B cell (primary cell): ENCODE measurements at regions not wholly inside any gene's neighbourhood (a gene's known extent, or its start where the extent isn't known, plus 50 kb on each side); places are given as distances from the start of the nearest gene placed in this dataset.

Source experiments
- ATAC-seq: fragments of 200-7000 bp; cut with Tn5 transposase; one replicate; pipeline ENCODE4 v1.10.0; 2021; ENCODE audit warnings: low read depth, mild to moderate bottlenecking, moderate number of reproducible peaks, moderate library complexity
- CTCF ChIA-PET: fragments of 350-600 bp; sonication (Branson Sonifier 250); formaldehyde crosslinking; loops from one replicate; lab custom pipeline; 2021; ENCODE audit warnings: antibody characterized with exemption, inconsistent platforms; lab: Charles Lee
- POLR2A ChIA-PET: fragments of 350-600 bp; sonication (Branson Sonifier 250); formaldehyde crosslinking; loops from one replicate; lab custom pipeline; 2021; ENCODE audit warnings: antibody characterized with exemption; lab: Charles Lee
- DNase-seq: peaks from one replicate; pipeline ENCODE4 v3.0.0; 2013
- H2AFZ ChIP-seq: 2 replicates; pipeline ENCODE4 v1.6.1; 2012; ENCODE audit warnings: mild to moderate bottlenecking, low read depth, low read length; ENCODE audit not compliant: insufficient read depth, poor library complexity, severe bottlenecking
- H3K27ac ChIP-seq, 2 donors: 1 replicate in 1 of 2; 2 replicates in 1 of 2; pipeline ENCODE4 v1.5.1; 2012 to 2013; ENCODE audit warnings: low read length in 2 of 2, mild to moderate bottlenecking in 2 of 2, moderate library complexity in 1 of 2
- H3K27me3 ChIP-seq, 4 experiments: fragments of 200-600 bp in 1 of 4; sonication (generic) in 1 of 4; replicated peaks in 1 of 4; 1 replicate in 2 of 4; 2 replicates in 2 of 4; pipeline versions ENCODE4 v1.6.1 to v1.7.0; 2013 to 2016; ENCODE audit warnings: low read length in 3 of 4, mild to moderate bottlenecking in 2 of 4, mixed read lengths in 1 of 4, moderate library complexity in 1 of 4; ENCODE audit not compliant: insufficient read depth in 4 of 4, control insufficient read depth in 3 of 4; ENCODE audit errors: control extremely low read depth in 1 of 4
- H3K36me3 ChIP-seq, 2 experiments: replicated peaks in 1 of 2; 1 replicate in 1 of 2; 2 replicates in 1 of 2; pipeline versions ENCODE4 v1.6.1 to v1.7.1; 2013; ENCODE audit warnings: low read length in 1 of 2; ENCODE audit not compliant: insufficient read depth in 2 of 2, control insufficient read depth in 1 of 2; ENCODE audit errors: control extremely low read depth in 1 of 2, extremely low read depth in 1 of 2
- H3K4me1 ChIP-seq, 2 donors: fragments of 200-600 bp in 1 of 2; sonication (generic) in 1 of 2; 1 replicate in 1 of 2; 2 replicates in 1 of 2; pipeline versions ENCODE4 v1.5.1 to v1.6.1; 2013 to 2017; ENCODE audit warnings: low read length in 2 of 2; ENCODE audit not compliant: control insufficient read depth in 2 of 2, insufficient read depth in 2 of 2
- H3K4me2 ChIP-seq: replicated peaks from 2 replicates; pipeline ENCODE3; 2012; ENCODE audit warnings: mild to moderate bottlenecking, low read depth, low read length; ENCODE audit not compliant: poor library complexity, severe bottlenecking
- H3K4me3 ChIP-seq, 5 experiments: fragments of 200-600 bp in 1 of 5; sonication (generic) in 1 of 5; 1 replicate in 3 of 5; 2 replicates in 2 of 5; pipeline versions ENCODE4 v1.5.1 to v1.7.0; 2011 to 2016; ENCODE audit warnings: low read length in 4 of 5, mild to moderate bottlenecking in 4 of 5, low read depth in 2 of 5, control low read depth in 1 of 5, moderate library complexity in 1 of 5; ENCODE audit not compliant: insufficient read depth in 1 of 5; ENCODE audit errors: control extremely low read depth in 1 of 5, extremely low read depth in 1 of 5
- H3K79me2 ChIP-seq: fragments of 200-600 bp; sonication (generic); one replicate; pipeline ENCODE4 v1.6.0; 2016; ENCODE audit warnings: low read length; ENCODE audit not compliant: control insufficient read depth, insufficient read depth
- H3K9ac ChIP-seq: fragments of 200-600 bp; sonication (generic); 2 replicates; pipeline ENCODE4 v1.6.1; 2017; ENCODE audit warnings: mild to moderate bottlenecking, low read length, moderate library complexity
- H3K9me3 ChIP-seq, 3 donors: one replicate each; pipeline versions ENCODE4 v1.6.1 to v1.7.1; 2013; ENCODE audit warnings: low read length in 2 of 3; ENCODE audit not compliant: control insufficient read depth in 2 of 3, insufficient read depth in 1 of 3; ENCODE audit errors: control extremely low read depth in 1 of 3
- H4K20me1 ChIP-seq: 2 replicates; pipeline ENCODE4 v1.6.0; 2012; ENCODE audit warnings: mild to moderate bottlenecking, low read length; ENCODE audit not compliant: insufficient read depth, control insufficient read depth, poor library complexity, severe bottlenecking
- H3K27ac Mint-ChIP-seq: one replicate; pipeline ENCODE4 v1.8.0; 2021; ENCODE audit warnings: mixed read lengths
- H3K27me3 Mint-ChIP-seq: one replicate; pipeline ENCODE4 v1.8.0; 2021; ENCODE audit warnings: mixed read lengths
- H3K4me1 Mint-ChIP-seq: one replicate; pipeline ENCODE4 v1.8.0; 2021; ENCODE audit warnings: mixed read lengths
- H3K4me3 Mint-ChIP-seq: one replicate; pipeline ENCODE4 v1.8.0; 2021; ENCODE audit warnings: mixed read lengths
- H3K9me3 Mint-ChIP-seq: one replicate; pipeline ENCODE4 v1.8.0; 2022; ENCODE audit warnings: mixed read lengths; ENCODE audit not compliant: insufficient read depth
- CTCF ChIP-seq: fragments of 200-600 bp; IDR thresholded peaks from one replicate; pipeline ENCODE4 v1.8.0; 2022; ENCODE audit warnings: antibody characterized with exemption, mild to moderate bottlenecking
- EZH2 ChIP-seq: IDR thresholded peaks from 2 replicates; pipeline ENCODE4 v1.6.1; 2012; ENCODE audit warnings: borderline replicate concordance, low read depth, mild to moderate bottlenecking, moderate library complexity, low read length; ENCODE audit not compliant: insufficient read depth, poor library complexity, severe bottlenecking
- WGBS: methylation state at CpG from one replicate; pipeline ENCODE4 v1.1.5; 2013; ENCODE audit warnings: missing lambda C conversion rate; ENCODE audit not compliant: insufficient coverage; 5-methylcytosine and 5-hydroxymethylcytosine counted together
- intact Hi-C: fragments of 100-400 bp; cut with micrococcal nuclease; formaldehyde crosslinking; loops from one replicate; pipeline ENCODE4 v1.10.0; 2022

GRCh38 chr3:156017352-156018030 is 102.9 kb upstream of the KCNAB1 start:
- TF ChIP-seq CTCF = no peak
- no peak for TF ChIP-seq EZH2
- Histone ChIP-seq H3K4me3 (no peak overlapping the region), H2AFZ (no peak overlapping the region), H3K9me3 (no peaks in the 10 kb centered on the region), H3K27me3 (no peaks in the 10 kb centered on the region), H4K20me1 (no peaks in the 10 kb centered on the region), H3K36me3 (no peaks in the 10 kb centered on the region), H3K9ac (no peak overlapping the region), H3K4me1 (no peaks in the 10 kb centered on the region), H3K27ac (no peak overlapping the region), H3K79me2 (no peaks in the 10 kb centered on the region), H3K4me2 (no peak overlapping the region)
- no peaks in the 10 kb centered on the region for H3K4me1 Mint-ChIP-seq
- H3K27me3 Mint-ChIP-seq = no peaks in the 10 kb centered on the region
- no peaks in the 10 kb centered on the region for H3K9me3 Mint-ChIP-seq
- DNase-seq (no peak), ATAC-seq (no peak)
- ChIA-PET CTCF (no interaction called here), POLR2A (no interaction called here)
- H3K27ac Mint-ChIP-seq = no peak overlapping the region
- intact Hi-C loops = no loop called here
- H3K4me3 Mint-ChIP-seq = no peak overlapping the region

GRCh38 chr3:156024904-156025533 is 95.4 kb upstream of the KCNAB1 start:
- no peak for ATAC-seq
- H2AFZ ChIP-seq = no peak overlapping the region
- no peak overlapping the region for H3K4me2 ChIP-seq
- no peaks in the 10 kb centered on the region for H3K4me1 Mint-ChIP-seq
- WGBS = 92% methylated on average over 4 of the region's 6 CpGs
- intact Hi-C loops = no loop called here
- ChIA-PET POLR2A (no interaction called here), CTCF (no interaction called here)
- no peaks in the 10 kb centered on the region for H3K36me3 ChIP-seq
- H4K20me1 ChIP-seq = no peaks in the 10 kb centered on the region
- no peak overlapping the region for H3K4me3 Mint-ChIP-seq
- H3K9me3 ChIP-seq = no peaks in the 10 kb centered on the region
- H3K27ac Mint-ChIP-seq = no peak overlapping the region
- H3K9ac ChIP-seq = no peak overlapping the region
- no peak overlapping the region for H3K27ac ChIP-seq
- no peaks in the 10 kb centered on the region for H3K79me2 ChIP-seq
- TF ChIP-seq EZH2 (no peak), CTCF (no peak)
- H3K4me1 ChIP-seq = no peaks in the 10 kb centered on the region
- H3K27me3 ChIP-seq = no peaks in the 10 kb centered on the region
- H3K9me3 Mint-ChIP-seq = no peaks in the 10 kb centered on the region
- H3K27me3 Mint-ChIP-seq = peaks cover 24% of the 10 kb centered on the region
- DNase-seq = no peak
- H3K4me3 ChIP-seq = no peak overlapping the region
